ENCODE measurements at regions not wholly inside any gene's neighbourhood (a gene's known extent, or its start where the extent isn't known, plus 50 kb on each side); places are given as distances from the start of the nearest gene placed in this dataset.
"Not testable (repeated sequence)": the region's sequence is repeated elsewhere in the genome, so short reads cannot be mapped to it uniquely, and the experiment has no call there.

DNA sequence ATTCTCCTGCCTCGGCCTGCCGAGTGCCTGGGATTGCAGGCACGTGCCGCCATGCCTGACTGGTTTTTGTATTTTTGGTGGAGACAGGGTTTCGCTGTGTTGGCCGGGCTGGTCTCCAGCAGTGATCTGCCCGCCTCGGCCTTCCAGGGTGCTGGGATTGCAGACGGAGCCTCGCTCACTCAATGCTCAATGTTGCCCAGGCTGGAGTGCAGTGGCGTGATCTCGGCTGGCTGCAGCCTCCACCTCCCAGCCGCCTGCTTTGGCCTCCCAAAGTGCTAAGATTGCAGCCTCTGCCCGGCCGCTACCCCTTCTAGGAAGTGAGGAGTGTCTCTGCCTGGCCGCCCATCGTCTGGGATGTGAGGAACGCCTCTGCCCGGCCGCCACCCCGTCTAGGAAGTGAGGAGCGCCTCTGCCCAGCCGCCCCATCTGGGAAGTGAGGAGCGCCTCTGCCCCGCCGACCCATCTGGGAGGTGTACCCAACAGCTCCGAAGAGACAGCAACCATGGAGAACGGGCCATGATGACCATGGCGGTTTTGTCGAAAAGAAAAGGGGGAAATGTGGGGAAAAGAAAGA is 153.7 kb downstream of the C3orf38 start:
- TF ChIP-seq, protein P1, sequence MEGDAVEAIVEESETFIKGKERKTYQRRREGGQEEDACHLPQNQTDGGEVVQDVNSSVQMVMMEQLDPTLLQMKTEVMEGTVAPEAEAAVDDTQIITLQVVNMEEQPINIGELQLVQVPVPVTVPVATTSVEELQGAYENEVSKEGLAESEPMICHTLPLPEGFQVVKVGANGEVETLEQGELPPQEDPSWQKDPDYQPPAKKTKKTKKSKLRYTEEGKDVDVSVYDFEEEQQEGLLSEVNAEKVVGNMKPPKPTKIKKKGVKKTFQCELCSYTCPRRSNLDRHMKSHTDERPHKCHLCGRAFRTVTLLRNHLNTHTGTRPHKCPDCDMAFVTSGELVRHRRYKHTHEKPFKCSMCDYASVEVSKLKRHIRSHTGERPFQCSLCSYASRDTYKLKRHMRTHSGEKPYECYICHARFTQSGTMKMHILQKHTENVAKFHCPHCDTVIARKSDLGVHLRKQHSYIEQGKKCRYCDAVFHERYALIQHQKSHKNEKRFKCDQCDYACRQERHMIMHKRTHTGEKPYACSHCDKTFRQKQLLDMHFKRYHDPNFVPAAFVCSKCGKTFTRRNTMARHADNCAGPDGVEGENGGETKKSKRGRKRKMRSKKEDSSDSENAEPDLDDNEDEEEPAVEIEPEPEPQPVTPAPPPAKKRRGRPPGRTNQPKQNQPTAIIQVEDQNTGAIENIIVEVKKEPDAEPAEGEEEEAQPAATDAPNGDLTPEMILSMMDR (IDR thresholded peaks at IDR 0.05 in 4 of 5, conservative IDR thresholded peaks at IDR 0.05 in 1 of 5): not testable (repeated sequence)
- not testable (repeated sequence) for TF ChIP-seq POLR2A (IDR thresholded peaks at IDR 0.05)
